Fibroblast of peridontal ligament (primary cell): ENCODE measurements at regions not wholly inside any gene's neighbourhood (a gene's known extent, or its start where the extent isn't known, plus 50 kb on each side); places are given as distances from the start of the nearest gene placed in this dataset.
"Not testable (repeated sequence)": the region's sequence is repeated elsewhere in the genome, so short reads cannot be mapped to it uniquely, and the experiment has no call there.

ENCODE experiments used
- DNase-seq: peaks from one replicate; pipeline ENCODE4 v3.0.0-alpha.2; 2010; ENCODE audit errors: extremely low read depth

- no peak for DNase-seq
These were observed 427.1 kb upstream of the CNTNAP5 start for GRCh38 chr2:123597988-123598387.

- no peak for DNase-seq
These were observed 418.5 kb upstream of the CNTNAP5 start for GRCh38 chr2:123606631-123607030.

- no peak for DNase-seq
These were observed 416.0 kb upstream of the CNTNAP5 start for GRCh38 chr2:123609077-123609476.

- DNase-seq: no peak
These were observed 410.5 kb upstream of the CNTNAP5 start for GRCh38 chr2:123614596-123614995.

- not testable (repeated sequence) for DNase-seq
These were observed 406.4 kb upstream of the CNTNAP5 start for GRCh38 chr2:123618642-123619041.

GRCh38 chr2:123624816-123625215, 400.3 kb upstream of the CNTNAP5 start:
- DNase-seq: no peak

- DNase-seq: no peak
These were observed 388.9 kb upstream of the CNTNAP5 start for GRCh38 chr2:123636232-123636631.

GRCh38 chr2:123640685-123641335, 384.3 kb upstream of the CNTNAP5 start:
- no peak for DNase-seq

- DNase-seq: no peak
These were observed 381.0 kb upstream of the CNTNAP5 start for GRCh38 chr2:123644053-123644452.

GRCh38 chr2:123648016-123648415, 377.1 kb upstream of the CNTNAP5 start:
- DNase-seq: no peak

- DNase-seq: no peak
These were observed 376.1 kb upstream of the CNTNAP5 start for GRCh38 chr2:123648956-123649355.

GRCh38 chr2:123651151-123651550, 373.9 kb upstream of the CNTNAP5 start:
- no peak for DNase-seq

- no peak for DNase-seq
These were observed 372.8 kb upstream of the CNTNAP5 start for GRCh38 chr2:123652320-123652719.

GRCh38 chr2:123656590-123656989, 368.5 kb upstream of the CNTNAP5 start:
- DNase-seq: no peak

GRCh38 chr2:123659120-123659519, 366.0 kb upstream of the CNTNAP5 start:
- no peak for DNase-seq

- DNase-seq: no peak
These were observed 354.8 kb upstream of the CNTNAP5 start for GRCh38 chr2:123670286-123670685.

GRCh38 chr2:123683797-123684196, 341.3 kb upstream of the CNTNAP5 start:
- DNase-seq: not testable (repeated sequence)

GRCh38 chr2:123687064-123687463, 338.0 kb upstream of the CNTNAP5 start:
- DNase-seq: no peak

- no peak for DNase-seq
These were observed 336.7 kb upstream of the CNTNAP5 start for GRCh38 chr2:123688231-123688940.

GRCh38 chr2:123692121-123692520, 333.0 kb upstream of the CNTNAP5 start:
- no peak for DNase-seq

- DNase-seq: no peak
These were observed 331.3 kb upstream of the CNTNAP5 start for GRCh38 chr2:123693836-123694235.

GRCh38 chr2:123695426-123695825, 329.7 kb upstream of the CNTNAP5 start:
- no peak for DNase-seq

GRCh38 chr2:123696021-123696420, 329.1 kb upstream of the CNTNAP5 start:
- no peak for DNase-seq
